Suprapubic skin (tissue), 4 donors: ENCODE measurements at regions not wholly inside any gene's neighbourhood (a gene's known extent, or its start where the extent isn't known, plus 50 kb on each side); places are given as distances from the start of the nearest gene placed in this dataset.

Experiments
- DNase-seq, 2 donors: peaks; one replicate each; pipeline ENCODE4 v3.0.0-alpha.2; 2019; ENCODE audit warnings: low spot score in 2 of 2
- H3K27ac ChIP-seq: fragments of 200-600 bp; sonication (generic); one replicate; pipeline ENCODE4 v1.5.1; 2019
- H3K27me3 ChIP-seq: fragments of 200-600 bp; sonication (generic); one replicate; pipeline ENCODE4 v1.5.1; 2019
- H3K36me3 ChIP-seq: fragments of 200-600 bp; sonication (generic); one replicate; pipeline ENCODE4 v1.5.1; 2019
- H3K4me1 ChIP-seq: fragments of 200-600 bp; sonication (generic); one replicate; pipeline ENCODE4 v1.5.1; 2019
- H3K4me3 ChIP-seq: fragments of 200-600 bp; sonication (generic); one replicate; pipeline ENCODE4 v1.5.1; 2019; ENCODE audit warnings: mild to moderate bottlenecking
- H3K9me3 ChIP-seq: fragments of 200-600 bp; sonication (generic); one replicate; pipeline ENCODE4 v1.5.1; 2019
- EP300 ChIP-seq: sonication (generic); formaldehyde crosslinking; IDR thresholded peaks from one replicate; pipeline ENCODE4 v1.6.1; 2017; ENCODE audit warnings: antibody characterized with exemption
- POLR2A ChIP-seq, 2 donors: fragments of 450-650 bp; IDR thresholded peaks; one replicate each; pipeline ENCODE4 v1.6.1; 2017; ENCODE audit warnings: antibody characterized with exemption in 2 of 2, mild to moderate bottlenecking in 2 of 2, moderate library complexity in 2 of 2
- POLR2AphosphoS5 ChIP-seq, 3 donors: sonication (generic); formaldehyde crosslinking; IDR thresholded peaks; one replicate each; pipeline ENCODE4 v1.6.1; 2017; ENCODE audit warnings: antibody characterized with exemption in 3 of 3
- WGBS: methylation state at CpG from one replicate; pipeline ENCODE4 v1.1.5; 2018; 5-methylcytosine and 5-hydroxymethylcytosine counted together
- TF ChIP-seq, protein P1 (sequence below), 2 donors: fragments of 200-600 bp in 1 of 2; fragments of 450-650 bp in 1 of 2; sonication (generic) in 1 of 2; IDR thresholded peaks; one replicate each; pipeline ENCODE4 v1.5.1; 2016 to 2019; ENCODE audit warnings: antibody characterized with exemption in 2 of 2, mild to moderate bottlenecking in 1 of 2, moderate library complexity in 1 of 2

DNA sequence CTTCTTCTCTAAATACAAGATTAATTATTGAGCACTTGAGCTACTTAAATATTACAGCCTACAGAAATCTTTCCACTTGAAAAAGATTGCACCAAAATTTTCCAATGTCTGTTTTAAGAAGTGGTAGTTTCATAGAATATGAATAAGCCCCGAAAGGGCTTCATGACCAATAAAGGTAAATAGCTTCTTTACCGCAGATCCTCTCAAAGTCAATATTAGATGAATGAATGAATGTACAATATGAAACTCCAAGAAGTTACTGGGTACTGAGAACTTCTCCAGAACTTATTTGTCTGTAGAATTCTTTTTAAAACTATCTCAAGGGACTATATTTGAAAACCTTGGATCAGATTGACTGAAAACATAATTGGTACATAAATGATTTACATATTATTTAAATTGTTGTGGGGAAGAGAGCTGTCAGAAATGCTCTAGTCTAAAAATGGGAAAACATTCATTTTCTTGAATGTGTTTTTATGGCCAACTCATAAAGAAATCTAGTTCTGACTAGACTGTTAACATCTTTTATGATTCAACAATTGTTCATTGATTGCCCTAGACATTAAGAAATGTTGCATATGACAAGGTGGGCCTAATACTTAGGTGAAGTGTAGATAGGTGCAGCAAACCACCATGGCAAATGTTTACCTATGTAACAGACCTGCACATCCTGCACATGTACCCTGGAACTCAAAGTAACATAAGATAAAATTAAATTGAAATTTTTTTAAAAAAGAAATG, 227.0 kb downstream of the SPRY2 start:
- WGBS, result 94% methylated on average over 2 of the region's 2 CpGs
- TF ChIP-seq, protein P1, sequence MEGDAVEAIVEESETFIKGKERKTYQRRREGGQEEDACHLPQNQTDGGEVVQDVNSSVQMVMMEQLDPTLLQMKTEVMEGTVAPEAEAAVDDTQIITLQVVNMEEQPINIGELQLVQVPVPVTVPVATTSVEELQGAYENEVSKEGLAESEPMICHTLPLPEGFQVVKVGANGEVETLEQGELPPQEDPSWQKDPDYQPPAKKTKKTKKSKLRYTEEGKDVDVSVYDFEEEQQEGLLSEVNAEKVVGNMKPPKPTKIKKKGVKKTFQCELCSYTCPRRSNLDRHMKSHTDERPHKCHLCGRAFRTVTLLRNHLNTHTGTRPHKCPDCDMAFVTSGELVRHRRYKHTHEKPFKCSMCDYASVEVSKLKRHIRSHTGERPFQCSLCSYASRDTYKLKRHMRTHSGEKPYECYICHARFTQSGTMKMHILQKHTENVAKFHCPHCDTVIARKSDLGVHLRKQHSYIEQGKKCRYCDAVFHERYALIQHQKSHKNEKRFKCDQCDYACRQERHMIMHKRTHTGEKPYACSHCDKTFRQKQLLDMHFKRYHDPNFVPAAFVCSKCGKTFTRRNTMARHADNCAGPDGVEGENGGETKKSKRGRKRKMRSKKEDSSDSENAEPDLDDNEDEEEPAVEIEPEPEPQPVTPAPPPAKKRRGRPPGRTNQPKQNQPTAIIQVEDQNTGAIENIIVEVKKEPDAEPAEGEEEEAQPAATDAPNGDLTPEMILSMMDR (IDR thresholded peaks at IDR 0.05), result no peak
- TF ChIP-seq POLR2A (IDR thresholded peaks at IDR 0.05) (no peak), EP300 (no peak), POLR2AphosphoS5 (IDR thresholded peaks at IDR 0.05) (no peak)

DNA sequence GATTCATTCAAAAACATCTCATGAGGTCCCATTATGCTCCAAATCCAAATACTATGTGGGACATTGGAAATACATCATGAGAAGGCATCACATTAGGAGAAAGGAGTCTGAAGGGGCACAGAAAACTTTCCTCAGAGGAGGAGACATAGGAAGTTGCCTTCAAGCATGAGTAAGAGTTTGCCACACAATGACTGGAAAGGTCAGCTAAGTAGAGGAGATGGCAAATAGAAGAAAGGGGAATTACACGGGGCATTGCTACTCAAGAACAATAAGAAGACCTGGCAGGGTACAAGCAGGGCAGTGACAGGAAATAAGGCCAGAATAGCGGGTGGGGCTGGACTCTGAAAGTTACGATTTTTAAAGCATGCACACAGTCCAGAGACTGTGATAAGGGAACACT, 231.6 kb downstream of the SPRY2 start:
- no peak for TF ChIP-seq POLR2A (IDR thresholded peaks at IDR 0.05)
- TF ChIP-seq POLR2AphosphoS5 (IDR thresholded peaks at IDR 0.05), result no peak
- TF ChIP-seq EP300, result no peak
- TF ChIP-seq, protein P1 (IDR thresholded peaks at IDR 0.05), result no peak
- WGBS, result 68% methylated on average over 3 of the region's 3 CpGs
- Histone ChIP-seq H3K27ac (no peak overlapping the region), H3K27me3 (no peaks in the 10 kb centered on the region), H3K4me1 (no peaks in the 10 kb centered on the region), H3K9me3 (no peaks in the 10 kb centered on the region), H3K4me3 (no peak overlapping the region), H3K36me3 (no peaks in the 10 kb centered on the region)
- no peak for DNase-seq

More for the DNA sequence above, 227.0 kb downstream of the SPRY2 start:
- Histone ChIP-seq H3K4me3 (no peak overlapping the region), H3K4me1 (no peaks in the 10 kb centered on the region), H3K36me3 (no peaks in the 10 kb centered on the region), H3K9me3 (no peaks in the 10 kb centered on the region), H3K27ac (no peak overlapping the region), H3K27me3 (no peaks in the 10 kb centered on the region)
- DNase-seq, result no peak

DNA sequence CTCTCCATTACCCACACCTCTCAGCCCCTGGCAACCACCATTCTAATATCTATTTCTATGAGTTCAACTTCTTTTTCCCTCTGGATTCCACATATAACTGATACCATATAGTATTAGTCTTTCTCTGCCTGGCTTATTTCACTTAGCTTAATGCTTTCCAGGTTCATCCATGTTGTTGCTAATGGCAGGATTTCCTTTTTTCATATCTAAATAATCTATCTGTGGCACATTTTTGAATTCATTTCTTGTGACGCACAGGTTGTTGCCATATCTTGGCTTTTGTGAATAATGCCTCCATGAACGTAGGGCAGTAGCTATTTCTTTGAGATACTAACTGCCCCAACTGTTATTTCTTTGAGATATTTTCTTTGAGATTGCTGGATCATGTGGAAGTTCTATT, 235.6 kb downstream of the SPRY2 start:
- WGBS, result 57% methylated on average over 2 of the region's 2 CpGs
- H3K27me3 ChIP-seq, result no peaks in the 10 kb centered on the region
- H3K9me3 ChIP-seq, result no peaks in the 10 kb centered on the region
- H3K4me3 ChIP-seq, result no peak overlapping the region
- DNase-seq, result no peak
- H3K27ac ChIP-seq, result no peak overlapping the region
- TF ChIP-seq POLR2AphosphoS5 (IDR thresholded peaks at IDR 0.05), result no peak
- H3K36me3 ChIP-seq, result no peaks in the 10 kb centered on the region
- H3K4me1 ChIP-seq, result no peaks in the 10 kb centered on the region

DNA sequence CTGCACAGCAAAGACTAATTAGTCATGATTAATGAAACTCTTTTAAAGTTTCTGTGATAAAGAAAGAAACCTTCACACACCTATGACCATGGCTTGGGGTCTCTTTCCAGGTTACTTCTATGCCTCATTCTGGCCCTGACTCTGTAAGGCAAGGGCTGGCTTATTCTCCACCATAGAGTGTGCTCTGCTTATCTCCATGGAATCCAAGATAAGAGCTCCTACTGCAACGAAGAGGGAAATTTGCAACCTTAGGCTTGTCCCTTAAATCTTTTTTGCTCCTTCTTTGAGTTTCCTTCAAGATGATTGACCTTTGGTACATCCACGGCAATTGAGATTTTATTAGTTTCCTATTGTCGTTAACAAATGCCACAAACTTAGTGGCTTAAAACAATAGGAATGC, 239.9 kb downstream of the SPRY2 start:
- no peak overlapping the region for H3K27ac ChIP-seq
- no peaks in the 10 kb centered on the region for H3K27me3 ChIP-seq
- TF ChIP-seq EP300 (no peak), POLR2A (IDR thresholded peaks at IDR 0.05) (no peak), POLR2AphosphoS5 (IDR thresholded peaks at IDR 0.05) (no peak)
- TF ChIP-seq, protein P1 (IDR thresholded peaks at IDR 0.05), result no peak
- 74% methylated on average over 3 of the region's 3 CpGs for WGBS
- no peak overlapping the region for H3K4me3 ChIP-seq
- H3K9me3 ChIP-seq, result no peaks in the 10 kb centered on the region
- H3K36me3 ChIP-seq, result no peaks in the 10 kb centered on the region
- H3K4me1 ChIP-seq, result no peaks in the 10 kb centered on the region
- DNase-seq, result no peak

DNA sequence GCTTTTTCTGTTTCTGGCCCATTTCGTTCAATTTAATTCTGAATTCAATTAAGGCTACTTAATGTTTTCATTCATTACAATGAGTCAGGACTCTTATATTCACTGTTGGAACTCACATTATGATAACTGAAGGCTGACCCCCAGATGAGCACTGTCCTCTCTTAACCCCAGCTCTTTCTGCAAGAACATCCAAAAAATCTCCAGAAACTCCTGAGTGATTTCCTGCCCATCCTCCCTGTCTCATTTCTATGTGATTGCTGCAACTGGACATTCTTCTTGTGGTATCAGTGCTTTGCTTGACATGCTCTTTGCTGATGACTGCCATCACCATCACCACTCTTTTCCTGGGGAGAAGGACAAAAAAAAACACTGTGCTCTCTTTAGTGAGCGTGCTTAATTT, 240.3 kb downstream of the SPRY2 start:
- no peaks in the 10 kb centered on the region for H3K36me3 ChIP-seq
- no peaks in the 10 kb centered on the region for H3K9me3 ChIP-seq
- WGBS, result 81% methylated on average over 2 of the region's 2 CpGs
- no peak for DNase-seq
- no peak overlapping the region for H3K4me3 ChIP-seq
- no peaks in the 10 kb centered on the region for H3K4me1 ChIP-seq
- no peaks in the 10 kb centered on the region for H3K27me3 ChIP-seq
- H3K27ac ChIP-seq, result no peak overlapping the region
- TF ChIP-seq, protein P1 (IDR thresholded peaks at IDR 0.05), result no peak
- TF ChIP-seq POLR2AphosphoS5 (IDR thresholded peaks at IDR 0.05), result no peak

DNA sequence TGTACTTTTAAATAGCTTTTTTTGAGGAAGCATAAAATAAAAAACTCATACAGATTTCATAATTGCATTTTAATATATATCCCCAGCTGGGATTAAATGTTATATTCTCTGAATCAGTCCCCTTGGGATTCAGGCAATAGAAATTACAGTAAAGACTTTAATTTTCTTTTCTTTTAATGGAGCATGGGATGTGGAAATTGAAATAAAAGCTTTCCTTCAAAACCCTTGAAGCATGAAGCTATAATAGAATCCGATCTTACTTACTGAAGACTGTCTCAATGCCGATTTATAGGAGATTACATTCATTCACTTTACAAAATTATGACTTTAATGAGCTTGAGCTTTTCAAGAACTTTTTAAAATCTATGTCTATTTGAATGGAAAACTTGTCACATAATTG, 243.4 kb downstream of the SPRY2 start:
- Histone ChIP-seq H3K9me3 (no peaks in the 10 kb centered on the region), H3K36me3 (no peaks in the 10 kb centered on the region), H3K27me3 (no peaks in the 10 kb centered on the region), H3K4me3 (no peak overlapping the region), H3K4me1 (peaks cover 2% of the 10 kb centered on the region), H3K27ac (no peak overlapping the region)
- TF ChIP-seq POLR2A (IDR thresholded peaks at IDR 0.05), result no peak
- no peak for TF ChIP-seq EP300
- TF ChIP-seq, protein P1 (IDR thresholded peaks at IDR 0.05), result no peak
- TF ChIP-seq POLR2AphosphoS5 (IDR thresholded peaks at IDR 0.05), result no peak
- WGBS, result 96% methylated on average over 2 of the region's 2 CpGs
- no peak for DNase-seq
